Neutrophil (primary cell): ENCODE measurements at regions not wholly inside any gene's neighbourhood (a gene's known extent, or its start where the extent isn't known, plus 50 kb on each side); places are given as distances from the start of the nearest gene placed in this dataset.

Source experiments
- H3K27ac ChIP-seq: fragments of 200-600 bp; sonication (generic); 2 replicates; pipeline ENCODE4 v1.5.1; 2016; ENCODE audit warnings: mild to moderate bottlenecking, moderate library complexity
- H3K27me3 ChIP-seq: fragments of 200-600 bp; sonication (generic); 2 replicates; pipeline ENCODE4 v1.6.0; 2016; ENCODE audit warnings: mild to moderate bottlenecking
- H3K36me3 ChIP-seq: fragments of 200-600 bp; sonication (generic); 2 replicates; pipeline ENCODE4 v1.5.1; 2017
- H3K4me1 ChIP-seq, 2 experiments: fragments of 200-600 bp in 1 of 2; sonication (generic) in 1 of 2; 1 replicate in 1 of 2; 2 replicates in 1 of 2; pipeline versions ENCODE4 v1.5.1 to v1.6.1; 2013 to 2016; ENCODE audit warnings: low read depth in 1 of 2, low read length in 1 of 2, mild to moderate bottlenecking in 1 of 2, moderate library complexity in 1 of 2; ENCODE audit not compliant: control insufficient read depth in 1 of 2, insufficient read depth in 1 of 2
- H3K4me3 ChIP-seq, 2 experiments: fragments of 200-600 bp in 1 of 2; sonication (generic) in 1 of 2; 1 replicate in 1 of 2; 2 replicates in 1 of 2; pipeline ENCODE4 v1.5.1; 2013 to 2016; ENCODE audit warnings: low read depth in 1 of 2, low read length in 1 of 2, mild to moderate bottlenecking in 1 of 2, moderate library complexity in 1 of 2
- H3K9me3 ChIP-seq: fragments of 200-600 bp; sonication (generic); 2 replicates; pipeline ENCODE4 v1.5.1; 2016
- CTCF ChIP-seq: fragments of 200-600 bp; sonication (generic); IDR thresholded peaks from 2 replicates; pipeline ENCODE4 v1.5.1; 2016; ENCODE audit warnings: antibody characterized with exemption

GRCh38 chrX:43087830-43088229, 309.9 kb upstream of the PPP1R2C start:
- H3K9me3 ChIP-seq, result no peaks in the 10 kb centered on the region
- no peaks in the 10 kb centered on the region for H3K27me3 ChIP-seq
- no peaks in the 10 kb centered on the region for H3K4me1 ChIP-seq
- no peak overlapping the region for H3K4me3 ChIP-seq
- no peak for TF ChIP-seq CTCF
- H3K36me3 ChIP-seq, result no peaks in the 10 kb centered on the region
- no peak overlapping the region for H3K27ac ChIP-seq

GRCh38 chrX:43096830-43097229, 318.9 kb upstream of the PPP1R2C start:
- H3K27me3 ChIP-seq, result no peaks in the 10 kb centered on the region
- H3K9me3 ChIP-seq, result no peaks in the 10 kb centered on the region
- H3K4me3 ChIP-seq, result no peak overlapping the region
- H3K27ac ChIP-seq, result no peak overlapping the region
- H3K4me1 ChIP-seq, result no peaks in the 10 kb centered on the region
- H3K36me3 ChIP-seq, result no peaks in the 10 kb centered on the region
- TF ChIP-seq CTCF, result no peak

- Histone ChIP-seq H3K4me3 (no peak overlapping the region), H3K27me3 (no peaks in the 10 kb centered on the region), H3K36me3 (no peaks in the 10 kb centered on the region), H3K9me3 (no peaks in the 10 kb centered on the region), H3K4me1 (no peaks in the 10 kb centered on the region), H3K27ac (no peak overlapping the region)
- TF ChIP-seq CTCF, result no peak
Observed at GRCh38 chrX:43106009-43106408, 328.0 kb upstream of the PPP1R2C start.

GRCh38 chrX:43108828-43109227, 330.9 kb upstream of the PPP1R2C start:
- Histone ChIP-seq H3K4me1 (no peaks in the 10 kb centered on the region), H3K27ac (no peak overlapping the region), H3K36me3 (no peaks in the 10 kb centered on the region), H3K4me3 (no peak overlapping the region), H3K9me3 (no peaks in the 10 kb centered on the region), H3K27me3 (no peaks in the 10 kb centered on the region)
- TF ChIP-seq CTCF, result no peak

GRCh38 chrX:43121637-43122036, 343.7 kb upstream of the PPP1R2C start:
- Histone ChIP-seq H3K27ac (no peak overlapping the region), H3K9me3 (no peaks in the 10 kb centered on the region), H3K4me3 (no peak overlapping the region), H3K27me3 (no peaks in the 10 kb centered on the region), H3K36me3 (no peaks in the 10 kb centered on the region), H3K4me1 (no peaks in the 10 kb centered on the region)
- TF ChIP-seq CTCF, result no peak

GRCh38 chrX:43139645-43140044, 361.7 kb upstream of the PPP1R2C start:
- Histone ChIP-seq H3K4me1 (no peaks in the 10 kb centered on the region), H3K27ac (no peak overlapping the region), H3K27me3 (no peaks in the 10 kb centered on the region), H3K9me3 (no peaks in the 10 kb centered on the region), H3K36me3 (no peaks in the 10 kb centered on the region), H3K4me3 (no peak overlapping the region)
- TF ChIP-seq CTCF, result no peak
